ENCODE measurements at regions not wholly inside any gene's neighbourhood (a gene's known extent, or its start where the extent isn't known, plus 50 kb on each side); places are given as distances from the start of the nearest gene placed in this dataset.

- TF ChIP-seq POLR2A (IDR thresholded peaks at IDR 0.05; ENCODE audit: extremely low read depth, insufficient read length) (no peak), MAX (IDR thresholded peaks at IDR 0.05; ENCODE audit: low read depth, low read length) (no peak), MYC (IDR thresholded peaks at IDR 0.05; ENCODE audit: low read depth, low read length) (no peak)
- TF ChIP-seq, protein P1, sequence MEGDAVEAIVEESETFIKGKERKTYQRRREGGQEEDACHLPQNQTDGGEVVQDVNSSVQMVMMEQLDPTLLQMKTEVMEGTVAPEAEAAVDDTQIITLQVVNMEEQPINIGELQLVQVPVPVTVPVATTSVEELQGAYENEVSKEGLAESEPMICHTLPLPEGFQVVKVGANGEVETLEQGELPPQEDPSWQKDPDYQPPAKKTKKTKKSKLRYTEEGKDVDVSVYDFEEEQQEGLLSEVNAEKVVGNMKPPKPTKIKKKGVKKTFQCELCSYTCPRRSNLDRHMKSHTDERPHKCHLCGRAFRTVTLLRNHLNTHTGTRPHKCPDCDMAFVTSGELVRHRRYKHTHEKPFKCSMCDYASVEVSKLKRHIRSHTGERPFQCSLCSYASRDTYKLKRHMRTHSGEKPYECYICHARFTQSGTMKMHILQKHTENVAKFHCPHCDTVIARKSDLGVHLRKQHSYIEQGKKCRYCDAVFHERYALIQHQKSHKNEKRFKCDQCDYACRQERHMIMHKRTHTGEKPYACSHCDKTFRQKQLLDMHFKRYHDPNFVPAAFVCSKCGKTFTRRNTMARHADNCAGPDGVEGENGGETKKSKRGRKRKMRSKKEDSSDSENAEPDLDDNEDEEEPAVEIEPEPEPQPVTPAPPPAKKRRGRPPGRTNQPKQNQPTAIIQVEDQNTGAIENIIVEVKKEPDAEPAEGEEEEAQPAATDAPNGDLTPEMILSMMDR (IDR thresholded peaks at IDR 0.05; ENCODE audit: low read depth, low read length) = no peak
Measured at GRCh38 chr12:45105996-45106395, 55.1 kb upstream of the DBX2 start.

Data from NB4 (cell line).